Activated gamma-delta T cell treated with Interleukin-2 at 50 U/mL for 16 hours (primary cell): ENCODE measurements at regions not wholly inside any gene's neighbourhood (a gene's known extent, or its start where the extent isn't known, plus 50 kb on each side); places are given as distances from the start of the nearest gene placed in this dataset.
"Not testable (repeated sequence)": the region's sequence is repeated elsewhere in the genome, so short reads cannot be mapped to it uniquely, and the experiment has no call there.

Experiments used
- DNase-seq: peaks from one replicate; pipeline ENCODE4 v3.0.0-alpha.2; 2020

DNA sequence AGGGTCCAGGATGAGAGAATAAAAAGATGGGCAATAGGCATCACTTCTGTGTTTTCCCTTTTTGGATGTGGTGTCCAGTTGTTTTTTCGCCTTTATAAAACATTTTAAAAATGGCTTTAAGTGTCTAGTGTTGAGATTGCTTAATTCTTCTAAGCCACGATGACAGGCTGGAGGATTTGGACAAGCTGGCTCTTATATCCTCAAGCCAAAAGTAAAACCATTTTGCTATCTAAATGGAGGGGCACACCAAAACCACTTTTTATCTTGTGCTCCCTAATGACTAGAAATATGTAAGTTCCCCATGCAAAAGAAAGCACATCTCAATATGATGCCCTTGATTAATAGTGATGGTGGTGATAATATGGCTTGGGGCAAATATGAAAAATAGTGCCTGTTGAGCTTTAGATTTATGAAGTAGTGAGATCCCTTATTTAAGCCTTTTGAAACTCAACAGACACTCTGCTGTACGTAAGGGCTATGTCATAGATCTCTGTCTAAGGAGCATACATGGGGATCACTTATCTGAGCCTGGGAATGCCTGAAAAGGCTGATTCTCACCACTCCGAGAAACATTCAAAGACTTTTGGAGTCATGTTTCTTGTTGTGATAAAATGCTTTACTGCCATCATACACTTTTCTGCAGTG lies 185.5 kb downstream of the KCNS3 start:
- no peak for DNase-seq

DNA sequence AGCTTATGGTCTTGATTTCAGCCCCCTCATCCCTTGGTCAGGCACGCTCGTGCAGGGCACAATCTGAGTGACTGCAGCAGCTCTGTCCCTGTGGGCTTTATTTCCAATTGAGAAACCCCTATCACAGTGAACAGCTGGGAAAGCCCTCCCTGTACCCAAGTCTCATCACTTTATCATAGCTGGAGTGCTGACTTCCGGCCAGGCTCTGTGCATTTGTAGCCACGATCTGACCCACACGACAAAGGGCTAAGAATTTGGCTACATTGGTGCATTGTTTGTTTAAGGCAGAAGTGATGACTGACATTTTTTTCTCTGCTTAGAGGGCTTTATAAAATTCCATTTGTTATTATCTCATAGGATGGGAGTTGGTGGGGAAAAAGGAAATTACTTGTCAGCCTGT lies 184.4 kb downstream of the KCNS3 start:
- DNase-seq, result no peak

DNA sequence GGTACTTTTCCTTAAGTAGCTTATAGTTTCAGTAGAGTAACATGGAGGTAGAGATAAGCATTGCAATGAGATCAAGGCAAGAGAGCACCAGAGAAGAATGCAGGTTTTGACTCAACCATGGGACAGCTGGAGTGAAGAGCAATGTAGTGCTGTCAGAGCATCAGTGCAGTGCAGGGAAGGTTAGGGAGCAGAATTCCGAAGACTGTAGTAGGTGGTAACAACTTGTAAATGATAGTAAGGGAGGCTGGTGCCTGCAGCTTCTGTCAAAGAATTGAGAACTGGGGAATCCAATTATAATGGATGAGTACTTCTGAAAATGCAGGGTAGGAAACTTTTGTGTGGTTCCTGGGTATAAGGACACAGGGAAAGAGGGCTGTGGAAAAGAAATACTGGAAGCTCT lies 183.2 kb downstream of the KCNS3 start:
- no peak for DNase-seq

DNA sequence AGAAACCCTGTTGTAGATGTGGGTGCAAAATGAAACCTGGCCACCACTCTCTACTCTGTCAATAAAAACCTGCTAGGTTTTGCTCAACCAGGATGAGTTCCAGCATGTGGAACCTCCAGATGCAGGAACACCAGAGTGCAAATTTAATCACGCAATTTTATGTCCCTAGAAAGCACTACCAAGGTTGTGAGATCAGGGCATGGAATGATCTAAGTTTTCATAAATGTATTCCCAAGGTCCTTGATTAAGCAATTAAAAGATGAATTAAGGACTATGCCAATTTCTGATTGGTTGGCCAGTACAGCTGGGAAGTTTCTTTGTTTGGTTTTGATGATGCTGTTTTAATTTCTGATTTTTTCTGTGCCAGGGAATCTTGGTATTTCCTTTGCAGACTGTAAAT lies 179.2 kb downstream of the KCNS3 start:
- no peak for DNase-seq

DNA sequence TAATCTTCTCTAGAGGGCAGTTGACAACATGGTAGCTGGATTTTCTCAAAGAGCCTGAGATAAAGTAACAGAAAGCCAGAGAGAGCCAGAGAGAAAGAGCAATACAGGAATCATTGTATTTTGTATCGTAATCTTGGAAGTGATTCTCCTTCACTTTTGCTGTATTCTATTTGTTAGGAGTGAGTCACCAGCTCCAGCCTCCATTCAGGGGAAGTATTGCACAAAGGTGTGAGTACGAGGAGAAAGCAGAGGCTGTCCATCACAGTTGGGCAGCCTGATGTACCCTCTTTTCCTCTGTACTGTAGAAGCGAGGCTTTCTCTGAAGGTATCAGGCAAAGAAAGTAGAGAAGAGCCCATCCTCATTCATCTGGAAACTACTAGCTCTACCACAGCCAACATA lies 176.8 kb downstream of the KCNS3 start:
- no peak for DNase-seq

DNA sequence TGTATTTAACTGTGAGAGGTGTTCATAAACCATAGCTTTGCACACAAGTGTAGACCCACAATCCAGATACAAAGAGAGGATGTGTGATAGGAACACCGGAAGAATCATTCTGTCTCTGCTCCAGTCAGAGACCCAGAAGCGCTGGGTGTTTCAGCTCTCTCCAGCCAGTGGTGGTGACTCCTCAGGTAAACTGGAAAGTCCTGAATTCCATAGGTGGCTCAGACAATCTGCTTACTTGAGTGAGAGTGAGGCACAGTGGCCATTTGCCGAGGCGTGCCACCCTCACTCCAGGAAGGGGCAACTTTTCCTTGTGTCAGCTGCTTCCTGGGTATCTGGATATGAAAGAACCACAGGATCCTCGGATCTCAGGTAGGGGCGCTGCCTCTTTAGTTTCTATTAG lies 171.5 kb downstream of the KCNS3 start:
- no peak for DNase-seq

DNA sequence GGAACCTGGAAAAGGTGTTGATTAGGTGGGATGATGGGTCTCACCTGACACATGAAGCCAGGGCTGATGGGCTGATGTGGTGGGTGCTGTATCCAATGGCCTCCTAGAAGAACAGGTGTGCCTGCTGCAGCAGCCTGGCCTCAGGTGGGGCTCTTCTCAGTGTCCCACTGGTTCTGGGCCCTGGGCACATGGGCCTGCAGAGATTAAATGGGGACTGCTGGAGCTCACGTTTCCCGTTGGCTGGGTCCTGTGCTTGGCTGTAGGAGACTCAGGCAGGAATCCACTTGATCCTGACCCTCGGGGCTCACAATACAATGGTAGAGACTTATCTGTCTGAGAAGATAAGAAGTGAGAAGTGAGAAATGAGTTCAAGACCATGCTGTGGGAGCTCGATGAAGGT lies 170.9 kb downstream of the KCNS3 start:
- DNase-seq, result no peak

DNA sequence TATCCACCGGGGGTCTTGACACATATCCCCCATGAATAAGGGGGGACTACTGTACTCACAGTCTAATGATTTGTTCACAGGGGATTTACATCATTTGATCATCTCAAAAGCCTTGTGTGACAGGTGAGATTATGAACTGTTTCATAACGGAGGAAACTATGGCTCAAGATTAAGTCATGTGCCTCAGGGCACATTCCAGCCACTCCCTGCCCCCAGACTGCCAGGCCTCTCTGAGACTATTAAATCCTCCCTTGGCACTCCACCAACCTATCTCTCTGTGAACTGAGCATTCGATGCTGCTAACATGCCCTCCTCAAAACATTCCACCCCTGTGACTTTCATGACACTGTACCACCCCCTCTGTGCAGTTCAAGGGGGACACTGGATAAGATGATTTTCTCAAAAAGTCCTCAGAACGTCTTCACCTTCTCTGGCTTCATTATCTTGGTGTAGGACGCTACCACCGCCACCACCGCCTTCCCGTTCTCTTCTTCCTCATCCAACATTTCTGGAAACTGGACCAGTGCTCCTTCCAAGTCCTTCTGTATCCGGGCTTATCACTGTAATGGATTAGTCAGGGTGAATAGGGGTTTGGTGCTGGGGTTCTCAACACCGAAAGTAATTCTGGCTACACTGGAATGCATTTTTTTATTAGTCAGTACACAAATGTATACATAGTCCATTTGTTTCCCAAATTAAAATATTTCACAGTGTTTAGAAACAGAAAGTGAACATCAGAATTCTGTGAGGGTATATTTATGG lies 169.6 kb downstream of the KCNS3 start:
- DNase-seq, result no peak

DNA sequence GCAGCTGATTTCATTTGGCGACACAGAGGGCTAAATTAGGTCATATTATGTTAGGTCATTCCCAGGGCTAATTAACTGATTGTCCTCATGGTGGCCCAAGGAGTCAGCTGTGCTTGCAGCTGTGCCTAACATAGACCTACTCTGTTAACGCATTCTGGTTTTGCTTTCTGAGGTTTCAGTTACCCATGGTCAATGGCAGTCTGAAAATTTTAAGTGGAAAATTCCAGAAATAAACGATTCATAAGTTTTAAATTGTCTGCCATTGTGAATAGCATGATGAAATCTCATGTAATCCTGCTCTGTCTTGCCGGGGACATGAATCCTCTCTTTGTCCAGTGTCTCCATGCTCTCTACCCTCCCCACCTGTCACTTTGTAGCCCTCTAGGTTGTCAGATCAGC lies 168.7 kb downstream of the KCNS3 start:
- no peak for DNase-seq

DNA sequence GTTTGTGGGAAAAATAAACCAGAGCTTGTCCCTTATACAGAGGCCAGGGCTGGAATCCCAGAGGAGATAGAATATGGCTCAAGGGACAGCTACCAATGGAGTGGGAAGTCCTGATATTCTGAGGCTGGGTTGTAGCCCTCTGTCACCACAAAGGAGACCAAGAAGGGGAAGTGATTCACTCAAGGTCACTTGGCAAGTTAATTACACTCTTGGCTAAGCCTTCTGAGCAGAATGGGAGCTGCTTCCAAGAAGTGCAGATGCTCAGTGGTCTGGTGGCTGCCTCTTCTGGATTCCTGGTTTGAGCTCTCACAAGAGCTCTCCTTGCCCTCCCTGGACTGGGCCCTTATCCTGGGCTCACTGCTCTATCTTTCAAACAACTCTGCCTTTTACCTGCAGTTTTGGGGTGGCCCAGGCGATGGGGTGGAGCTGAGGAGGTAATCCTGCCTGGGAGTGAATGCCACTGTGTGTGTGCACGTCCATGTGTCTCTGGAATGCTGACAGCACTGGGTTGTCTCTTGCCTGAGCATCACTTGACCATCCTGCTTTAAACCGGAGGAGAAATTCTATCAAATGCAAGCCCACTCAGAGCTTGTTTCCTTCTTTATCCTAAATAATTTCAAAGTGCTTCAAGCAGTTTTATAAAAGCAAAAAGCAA lies 168.2 kb downstream of the KCNS3 start:
- DNase-seq, result no peak

DNA sequence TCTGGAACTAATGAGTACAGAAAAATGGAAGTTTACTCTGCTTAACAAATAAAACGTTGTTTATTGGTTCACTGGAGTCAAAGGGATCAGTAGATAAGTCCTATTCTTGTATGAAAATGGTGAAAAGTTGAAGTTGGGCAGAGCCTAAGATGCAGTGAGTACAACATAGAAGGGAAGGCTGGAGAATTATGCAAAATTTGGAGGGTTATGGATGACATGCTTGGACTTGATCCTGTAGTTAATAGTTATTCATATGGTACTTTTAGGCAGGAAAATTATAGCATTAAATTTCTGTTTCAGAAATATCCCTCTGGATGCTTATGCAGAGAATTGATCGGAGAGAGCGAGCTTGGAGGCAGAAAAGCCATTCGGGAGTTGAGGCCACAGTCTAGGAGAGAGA lies 167.6 kb downstream of the KCNS3 start:
- no peak for DNase-seq

DNA sequence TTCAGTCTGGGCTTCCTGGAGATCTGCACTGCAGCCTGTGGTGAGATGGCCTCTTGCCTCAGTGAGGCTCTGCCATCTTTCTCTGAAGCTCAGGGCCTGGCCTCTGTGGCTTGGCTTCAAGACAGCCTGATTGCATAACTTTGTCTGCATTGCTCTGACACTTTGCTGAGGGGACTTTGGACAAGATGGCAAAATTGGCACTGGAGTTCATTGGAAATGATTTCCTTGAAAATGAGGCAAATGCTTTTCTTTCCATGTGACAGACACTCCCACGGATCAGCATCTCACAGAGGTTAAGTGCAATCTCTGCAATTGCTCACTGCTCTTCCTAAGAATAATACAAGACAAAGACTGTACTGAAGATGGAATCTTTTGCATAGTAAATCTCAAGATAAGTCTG lies 166.8 kb downstream of the KCNS3 start:
- DNase-seq, result no peak

DNA sequence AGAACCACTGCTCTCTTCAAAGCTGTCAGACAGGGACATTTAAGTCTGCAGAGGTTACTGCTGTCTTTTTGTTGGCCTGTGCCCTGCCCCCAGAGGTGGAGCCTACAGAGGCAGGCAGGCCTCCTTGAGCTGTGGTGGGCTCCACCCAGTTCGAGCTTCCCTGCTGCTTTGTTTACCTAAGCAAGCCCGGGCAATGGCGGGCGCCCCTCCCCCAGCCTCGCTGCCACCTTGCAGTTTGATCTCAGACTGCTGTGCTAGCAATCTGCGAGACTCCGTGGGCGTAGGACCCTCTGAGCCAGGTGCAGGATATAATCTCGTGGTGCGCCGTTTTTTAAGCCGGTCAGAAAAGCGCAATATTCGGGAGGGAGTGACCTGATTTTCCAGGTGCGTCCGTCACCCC lies 138.9 kb downstream of the KCNS3 start:
- not testable (repeated sequence) for DNase-seq

DNA sequence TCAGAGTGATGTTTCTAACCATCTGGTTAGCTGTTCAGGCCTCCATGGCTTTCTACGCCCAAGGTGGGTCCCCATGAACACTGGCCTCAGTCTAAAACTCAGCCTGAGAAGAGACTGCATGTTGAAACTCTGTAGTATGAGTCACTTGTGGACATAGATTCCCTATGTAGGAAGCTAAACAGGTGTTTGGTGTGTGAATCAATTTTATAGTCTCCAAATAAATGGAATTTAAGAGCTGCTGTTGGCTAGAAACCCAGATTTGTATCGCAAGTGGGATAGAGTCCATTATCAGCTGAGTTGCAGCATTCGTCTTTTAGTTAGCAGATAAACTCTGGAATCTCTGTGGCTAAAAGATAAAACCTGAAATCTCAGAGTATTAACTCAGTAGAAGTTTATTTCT lies 131.4 kb downstream of the KCNS3 start:
- DNase-seq, result no peak

DNA sequence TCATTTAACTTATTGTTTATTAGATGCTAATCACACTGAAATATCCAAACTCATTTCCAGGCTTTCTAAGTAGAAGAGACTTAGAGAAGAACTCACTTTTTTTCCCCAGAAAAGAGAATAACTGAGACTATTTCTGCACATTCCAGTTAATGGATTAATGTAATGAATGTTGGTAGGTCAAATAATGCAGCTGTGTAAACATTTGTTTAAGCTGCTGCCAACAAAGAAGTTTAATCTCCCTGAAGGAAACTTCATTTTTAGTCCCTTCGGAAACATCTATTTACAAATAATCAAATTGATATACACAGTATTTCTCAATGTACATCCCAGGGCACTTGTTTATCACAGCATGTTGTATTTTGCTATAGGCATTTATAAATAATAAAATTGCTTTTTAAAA lies 126.9 kb downstream of the KCNS3 start:
- no peak for DNase-seq

DNA sequence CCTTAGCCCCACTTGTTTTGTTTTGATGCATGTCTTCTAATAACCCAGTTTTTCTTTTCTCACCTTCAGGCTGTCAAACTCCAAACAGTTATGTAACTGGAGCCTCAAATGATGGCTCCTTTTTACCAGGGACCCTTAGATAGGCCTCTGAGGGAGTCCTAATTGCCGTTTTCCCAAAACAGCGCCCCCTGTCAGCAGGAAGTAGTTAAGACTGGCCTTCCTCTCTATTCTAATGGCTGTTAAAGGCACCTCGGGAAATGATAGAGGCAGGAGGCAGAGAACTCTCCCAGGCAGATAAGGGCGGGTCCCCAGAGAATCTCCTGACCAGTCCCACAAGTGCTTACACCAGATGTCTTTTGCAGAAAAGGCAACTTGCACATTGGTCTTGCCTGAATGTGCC lies 123.2 kb downstream of the KCNS3 start:
- DNase-seq, result no peak

DNA sequence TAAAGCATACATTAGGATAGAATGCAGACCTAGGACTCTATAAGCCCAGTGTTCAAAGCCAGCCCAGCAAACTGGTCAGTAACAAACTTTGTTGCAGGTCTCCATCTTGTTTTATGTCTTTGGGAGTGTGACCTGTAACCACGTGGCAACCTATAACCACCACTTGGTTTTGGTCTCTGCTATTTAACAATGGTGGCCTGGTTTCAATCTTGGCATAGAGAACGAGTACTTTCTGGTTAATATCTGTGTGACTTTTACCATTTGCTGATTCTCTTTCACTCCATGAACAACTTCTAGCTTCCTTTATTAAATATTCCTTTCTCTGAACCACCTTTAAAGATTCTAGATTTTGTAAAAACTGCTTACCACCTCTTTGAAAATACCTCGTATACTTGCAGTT lies 118.5 kb downstream of the KCNS3 start:
- DNase-seq, result no peak

DNA sequence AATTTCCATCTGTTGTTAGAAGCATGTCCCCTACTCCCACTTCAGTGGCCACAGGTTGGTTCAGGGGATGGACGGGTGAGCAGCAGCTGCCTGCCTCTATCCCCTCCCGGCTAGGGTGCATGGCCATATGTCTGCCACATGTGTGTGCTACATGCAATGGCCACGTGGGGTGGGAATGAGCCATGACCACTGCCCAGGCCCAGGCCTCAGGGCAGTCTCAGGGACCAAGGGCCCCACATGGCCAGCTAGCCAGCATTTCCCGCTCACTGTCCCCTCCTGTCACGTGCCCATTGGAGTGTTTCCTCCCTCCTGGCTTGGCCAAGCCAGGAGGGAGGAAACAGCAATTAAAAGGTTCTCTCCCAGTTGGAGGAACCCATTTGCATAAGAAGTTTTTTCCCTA lies 117.1 kb downstream of the KCNS3 start:
- no peak for DNase-seq
